ENCODE measurements at regions not wholly inside any gene's neighbourhood (a gene's known extent, or its start where the extent isn't known, plus 50 kb on each side); places are given as distances from the start of the nearest gene placed in this dataset.
"Not testable (repeated sequence)": the region's sequence is repeated elsewhere in the genome, so short reads cannot be mapped to it uniquely, and the experiment has no call there.

DNA sequence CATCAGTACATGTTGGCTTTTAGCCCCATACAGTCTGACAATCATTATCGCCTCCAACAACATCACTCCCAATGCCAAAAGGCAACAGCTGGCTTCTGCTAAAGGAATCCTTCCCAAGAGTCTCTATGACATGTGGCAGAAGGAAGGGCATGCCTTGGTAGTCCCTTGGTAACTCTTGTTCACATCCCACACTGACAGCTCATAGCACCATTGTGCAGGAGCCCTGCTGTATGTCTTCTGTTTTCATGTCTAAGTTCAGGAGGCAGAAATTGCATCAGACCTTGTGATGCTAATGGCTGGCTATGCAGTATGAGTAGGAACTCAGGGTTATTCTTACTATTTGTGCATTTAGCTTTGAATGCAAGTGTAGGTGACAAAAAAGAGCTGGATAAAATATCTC lies 392.1 kb downstream of the PTH2R start:
- H3K4me3 ChIP-seq = no peak overlapping the region
- TF ChIP-seq, protein P1, sequence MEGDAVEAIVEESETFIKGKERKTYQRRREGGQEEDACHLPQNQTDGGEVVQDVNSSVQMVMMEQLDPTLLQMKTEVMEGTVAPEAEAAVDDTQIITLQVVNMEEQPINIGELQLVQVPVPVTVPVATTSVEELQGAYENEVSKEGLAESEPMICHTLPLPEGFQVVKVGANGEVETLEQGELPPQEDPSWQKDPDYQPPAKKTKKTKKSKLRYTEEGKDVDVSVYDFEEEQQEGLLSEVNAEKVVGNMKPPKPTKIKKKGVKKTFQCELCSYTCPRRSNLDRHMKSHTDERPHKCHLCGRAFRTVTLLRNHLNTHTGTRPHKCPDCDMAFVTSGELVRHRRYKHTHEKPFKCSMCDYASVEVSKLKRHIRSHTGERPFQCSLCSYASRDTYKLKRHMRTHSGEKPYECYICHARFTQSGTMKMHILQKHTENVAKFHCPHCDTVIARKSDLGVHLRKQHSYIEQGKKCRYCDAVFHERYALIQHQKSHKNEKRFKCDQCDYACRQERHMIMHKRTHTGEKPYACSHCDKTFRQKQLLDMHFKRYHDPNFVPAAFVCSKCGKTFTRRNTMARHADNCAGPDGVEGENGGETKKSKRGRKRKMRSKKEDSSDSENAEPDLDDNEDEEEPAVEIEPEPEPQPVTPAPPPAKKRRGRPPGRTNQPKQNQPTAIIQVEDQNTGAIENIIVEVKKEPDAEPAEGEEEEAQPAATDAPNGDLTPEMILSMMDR (IDR thresholded peaks at IDR 0.05) = no peak
- DNase-seq (ENCODE audit: low spot score) = no peak
- H3K27ac ChIP-seq = no peak overlapping the region

- DNase-seq (ENCODE audit: low spot score) = no peak
- H3K4me3 ChIP-seq = no peak overlapping the region
- no peak overlapping the region for H3K27ac ChIP-seq
- TF ChIP-seq, protein P1 (IDR thresholded peaks at IDR 0.05) = no peak
These were observed 392.8 kb downstream of the PTH2R start for GRCh38 chr2:208799397-208799796.

DNA sequence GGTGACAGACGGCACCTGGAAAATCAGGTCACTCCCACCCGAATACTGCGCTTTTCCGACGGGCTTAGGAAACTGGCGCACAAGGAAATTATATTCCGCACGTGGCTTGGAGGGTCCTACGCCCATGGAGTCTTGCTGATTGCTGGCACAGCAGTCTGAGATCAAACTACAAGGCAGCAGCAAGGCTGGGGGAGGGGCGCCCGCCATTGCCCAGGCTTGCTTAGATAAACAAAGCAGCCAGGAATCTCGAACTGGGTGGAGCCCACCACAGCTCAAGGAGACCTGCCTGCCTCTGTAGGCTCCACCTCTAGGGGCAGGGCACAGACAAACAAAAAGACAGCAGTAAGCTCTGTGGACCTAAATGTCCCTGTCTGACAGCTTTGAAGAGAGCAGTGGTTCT lies 394.3 kb downstream of the PTH2R start:
- H3K27ac ChIP-seq; H3K4me3 ChIP-seq; DNase-seq (ENCODE audit: low spot score): not testable (repeated sequence)

DNA sequence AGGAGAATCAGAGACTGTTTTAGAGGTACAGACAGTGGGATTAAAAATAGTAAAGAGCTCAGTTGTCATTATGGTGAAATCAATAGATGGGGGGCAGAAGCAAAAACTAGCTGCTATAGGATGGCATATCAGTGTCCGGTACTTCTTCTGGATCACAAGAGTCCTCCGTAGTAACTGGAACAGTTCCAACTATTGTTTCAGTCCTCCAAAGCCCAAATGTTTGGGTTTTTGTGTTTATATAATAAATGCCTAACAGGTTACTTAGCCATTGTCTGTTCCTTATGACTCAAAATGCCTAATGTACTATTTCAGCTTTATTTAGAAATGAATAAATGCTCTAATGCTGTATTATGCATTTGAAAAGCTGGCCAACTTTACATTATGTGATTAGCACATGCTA lies 401.2 kb downstream of the PTH2R start:
- no peak for DNase-seq (ENCODE audit: low spot score)
- TF ChIP-seq, protein P1 (IDR thresholded peaks at IDR 0.05) = no peak
- no peak overlapping the region for H3K27ac ChIP-seq
- H3K4me3 ChIP-seq = no peak overlapping the region

- not testable (repeated sequence) for H3K27ac ChIP-seq; DNase-seq (ENCODE audit: low spot score); H3K4me3 ChIP-seq
These were observed 405.3 kb downstream of the PTH2R start for GRCh38 chr2:208811885-208812284.

GRCh38 chr2:208819190-208819589 lies 412.6 kb downstream of the PTH2R start:
- no peak overlapping the region for H3K4me3 ChIP-seq
- no peak for DNase-seq (ENCODE audit: low spot score)
- TF ChIP-seq, protein P1 (IDR thresholded peaks at IDR 0.05) = no peak
- H3K27ac ChIP-seq = no peak overlapping the region

DNA sequence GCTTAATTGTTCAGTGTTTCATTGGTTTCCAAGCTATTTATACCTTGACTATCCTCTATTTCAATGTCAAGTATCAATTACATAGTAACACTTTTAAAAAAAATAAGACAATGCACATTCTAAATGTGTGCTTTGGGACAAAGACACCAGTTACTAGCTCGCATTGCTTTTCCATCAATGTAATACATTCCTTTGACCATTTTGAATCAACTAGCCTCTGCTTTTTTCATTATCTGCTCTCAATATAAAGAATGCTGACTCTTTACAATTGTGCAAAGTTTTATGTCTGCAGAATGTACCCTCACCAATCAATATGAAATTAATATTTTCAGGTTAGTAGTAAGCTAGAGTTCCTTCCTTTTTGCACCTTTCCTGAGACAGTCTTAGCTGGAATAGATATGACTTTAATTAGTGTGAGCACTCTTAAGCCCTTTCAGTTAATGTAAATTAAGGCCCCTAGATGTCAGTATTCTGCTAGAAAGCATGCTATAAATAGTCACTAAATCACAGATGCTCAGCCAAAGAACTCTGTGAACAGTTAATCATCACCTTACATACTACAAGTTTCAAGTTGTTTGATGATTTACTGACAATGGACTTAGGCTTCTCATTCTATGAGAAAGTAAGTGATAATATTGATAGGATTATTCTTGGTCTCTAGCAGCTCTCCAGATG lies 413.6 kb downstream of the PTH2R start:
- TF ChIP-seq, protein P1 (IDR thresholded peaks at IDR 0.05) = no peak
- Histone ChIP-seq H3K27ac (no peak overlapping the region), H3K4me3 (no peak overlapping the region)
- no peak for DNase-seq (ENCODE audit: low spot score)

- no peak overlapping the region for H3K4me3 ChIP-seq
- TF ChIP-seq, protein P1 (IDR thresholded peaks at IDR 0.05) = no peak
- DNase-seq (ENCODE audit: low spot score) = no peak
These were observed 420.5 kb downstream of the PTH2R start for GRCh38 chr2:208827109-208827508.

More at GRCh38 chr2:208827109-208827508, 420.5 kb downstream of the PTH2R start:
- no peak overlapping the region for H3K27ac ChIP-seq
